Spleen (tissue), 7 donors: ENCODE measurements at regions not wholly inside any gene's neighbourhood (a gene's known extent, or its start where the extent isn't known, plus 50 kb on each side); places are given as distances from the start of the nearest gene placed in this dataset.

ENCODE experiments used
- POLR2AphosphoS5 ChIP-seq, 3 donors: sonication (generic); formaldehyde crosslinking; IDR thresholded peaks; one replicate each; pipeline ENCODE4 v1.5.1; 2017; ENCODE audit warnings: antibody characterized with exemption in 3 of 3
- TF ChIP-seq, protein P1 (sequence below), 11 experiments: fragments of 200-600 bp in 7 of 11; fragments of 450-650 bp in 4 of 11; sonication (generic) in 4 of 11; IDR thresholded peaks in 8 of 11; conservative IDR thresholded peaks in 3 of 11; 1 replicate in 7 of 11; 2 replicates in 4 of 11; pipeline versions ENCODE4 v1.4.0 to v1.8.0; 2016 to 2021; ENCODE audit warnings: antibody characterized with exemption in 11 of 11, inconsistent platforms in 4 of 11, mild to moderate bottlenecking in 1 of 11
- donor health status: DM: no; HTN: no; CAD: no; lungs with moderate emphysema.
- donor health status: DM: no; HTN: no; CAD: no.
- donor health status: DM: no; HTN: no; CAD: no.

DNA sequence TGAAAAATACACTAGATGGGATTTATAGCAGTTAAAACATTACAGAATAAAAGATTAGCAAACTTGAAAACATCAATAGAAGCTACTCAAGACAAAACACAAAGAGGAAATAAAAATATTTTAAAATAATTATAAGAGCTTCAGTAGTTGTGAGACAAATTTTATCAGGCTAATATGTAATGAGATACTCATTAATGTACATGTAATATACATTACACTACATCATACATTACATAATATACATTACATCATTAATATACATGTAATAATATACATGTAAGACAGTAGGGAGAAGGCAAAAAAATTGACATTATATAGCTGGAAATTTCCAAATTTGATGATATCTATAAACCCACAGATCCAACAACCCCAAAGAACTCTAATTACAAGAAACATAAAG lies 249.4 kb upstream of the HMGA2 start:
- TF ChIP-seq, protein P1, sequence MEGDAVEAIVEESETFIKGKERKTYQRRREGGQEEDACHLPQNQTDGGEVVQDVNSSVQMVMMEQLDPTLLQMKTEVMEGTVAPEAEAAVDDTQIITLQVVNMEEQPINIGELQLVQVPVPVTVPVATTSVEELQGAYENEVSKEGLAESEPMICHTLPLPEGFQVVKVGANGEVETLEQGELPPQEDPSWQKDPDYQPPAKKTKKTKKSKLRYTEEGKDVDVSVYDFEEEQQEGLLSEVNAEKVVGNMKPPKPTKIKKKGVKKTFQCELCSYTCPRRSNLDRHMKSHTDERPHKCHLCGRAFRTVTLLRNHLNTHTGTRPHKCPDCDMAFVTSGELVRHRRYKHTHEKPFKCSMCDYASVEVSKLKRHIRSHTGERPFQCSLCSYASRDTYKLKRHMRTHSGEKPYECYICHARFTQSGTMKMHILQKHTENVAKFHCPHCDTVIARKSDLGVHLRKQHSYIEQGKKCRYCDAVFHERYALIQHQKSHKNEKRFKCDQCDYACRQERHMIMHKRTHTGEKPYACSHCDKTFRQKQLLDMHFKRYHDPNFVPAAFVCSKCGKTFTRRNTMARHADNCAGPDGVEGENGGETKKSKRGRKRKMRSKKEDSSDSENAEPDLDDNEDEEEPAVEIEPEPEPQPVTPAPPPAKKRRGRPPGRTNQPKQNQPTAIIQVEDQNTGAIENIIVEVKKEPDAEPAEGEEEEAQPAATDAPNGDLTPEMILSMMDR (IDR thresholded peaks at IDR 0.05 in 8 of 11, conservative IDR thresholded peaks at IDR 0.05 in 3 of 11) = no peak
- TF ChIP-seq POLR2AphosphoS5 (IDR thresholded peaks at IDR 0.05) = no peak
